GM23338 (cell line): ENCODE measurements at regions not wholly inside any gene's neighbourhood (a gene's known extent, or its start where the extent isn't known, plus 50 kb on each side); places are given as distances from the start of the nearest gene placed in this dataset.
A peak's percentile ranks its signal among the peaks of the same experiment; 100 is the strongest.

Source experiments
- ATAC-seq: fragments of 200-7000 bp; cut with Tn5 transposase; 3 replicates; pipeline ENCODE4 v1.9.1; 2020
- DNase-seq: peaks from one replicate; pipeline ENCODE4 v3.0.0-alpha.2; 2015; ENCODE audit warnings: low spot score
- H2AFZ ChIP-seq: fragments of 200-600 bp; sonication (generic); 2 replicates; pipeline ENCODE4 v1.8.0; 2016; ENCODE audit warnings: antibody characterized with exemption, mild to moderate bottlenecking, moderate library complexity
- H3F3A ChIP-seq: fragments of 200-600 bp; sonication (generic); replicated peaks from 2 replicates; pipeline ENCODE4 v1.8.0; 2017; ENCODE audit warnings: antibody characterized with exemption, mixed run types, low read depth
- H3K27ac ChIP-seq: fragments of 200-600 bp; sonication (generic); 2 replicates; pipeline ENCODE4 v1.6.1; 2016; ENCODE audit warnings: low read depth
- H3K27me3 ChIP-seq: fragments of 200-600 bp; sonication (generic); 2 replicates; pipeline ENCODE4 v1.8.0; 2016; ENCODE audit warnings: mild to moderate bottlenecking, mixed run types, moderate library complexity; ENCODE audit not compliant: insufficient read depth
- H3K36me3 ChIP-seq: fragments of 200-600 bp; sonication (generic); 2 replicates; pipeline ENCODE4 v1.8.0; 2016; ENCODE audit warnings: mild to moderate bottlenecking; ENCODE audit not compliant: insufficient read depth
- H3K4me1 ChIP-seq: fragments of 200-600 bp; sonication (generic); 2 replicates; pipeline ENCODE4 v1.8.0; 2016; ENCODE audit warnings: mild to moderate bottlenecking, moderate library complexity; ENCODE audit not compliant: insufficient read depth
- H3K4me2 ChIP-seq: fragments of 200-600 bp; sonication (generic); 2 replicates; pipeline ENCODE4 v1.7.1; 2017; ENCODE audit warnings: mixed run types
- H3K4me3 ChIP-seq: fragments of 200-600 bp; sonication (generic); 2 replicates; pipeline ENCODE4 v1.6.1; 2016; ENCODE audit warnings: mixed run types
- H3K79me2 ChIP-seq: fragments of 200-600 bp; sonication (generic); replicated peaks from 2 replicates; pipeline ENCODE4 v1.8.0; 2017; ENCODE audit warnings: mild to moderate bottlenecking; ENCODE audit not compliant: insufficient read depth
- H3K9me2 ChIP-seq: fragments of 200-600 bp; sonication (generic); 2 replicates; pipeline ENCODE4 v1.8.0; 2017; ENCODE audit not compliant: insufficient read depth
- H4K20me1 ChIP-seq: fragments of 200-600 bp; sonication (generic); replicated peaks from 2 replicates; pipeline ENCODE4 v1.8.0; 2017; ENCODE audit warnings: mild to moderate bottlenecking; ENCODE audit not compliant: insufficient read depth
- H3K27ac Mint-ChIP-seq: 2 replicates; pipeline ENCODE4 v1.8.0; 2020; ENCODE audit warnings: inconsistent platforms, mild to moderate bottlenecking, moderate library complexity, mixed read lengths
- H3K27me3 Mint-ChIP-seq: 3 replicates; pipeline ENCODE4 v1.8.0; 2022; ENCODE audit warnings: low read depth, mild to moderate bottlenecking, moderate library complexity, mixed read lengths, inconsistent platforms; ENCODE audit not compliant: insufficient read depth, poor library complexity
- H3K36me3 Mint-ChIP-seq: 3 replicates; pipeline ENCODE4 v1.8.0; 2021; ENCODE audit warnings: low read depth, mild to moderate bottlenecking, inconsistent platforms, moderate library complexity, mixed read lengths
- H3K4me1 Mint-ChIP-seq: 3 replicates; pipeline ENCODE4 v1.8.0; 2020; ENCODE audit warnings: mild to moderate bottlenecking, inconsistent platforms, mixed read lengths
- H3K4me3 Mint-ChIP-seq: 3 replicates; pipeline ENCODE4 v1.8.0; 2021; ENCODE audit warnings: moderate library complexity, mild to moderate bottlenecking, inconsistent platforms, mixed read lengths
- H3K9me3 Mint-ChIP-seq: 3 replicates; pipeline ENCODE4 v1.8.0; 2020; ENCODE audit warnings: moderate library complexity, mild to moderate bottlenecking, inconsistent platforms, mixed read lengths
- ETS1 ChIP-seq: IDR thresholded peaks from 2 replicates; pipeline ENCODE4 v1.6.1; 2016; ENCODE audit warnings: antibody characterized with exemption
- JUNB ChIP-seq: IDR thresholded peaks from one replicate; pipeline ENCODE4 v1.6.1; 2016; ENCODE audit warnings: antibody characterized with exemption; ENCODE audit not compliant: unreplicated experiment
- POLR2AphosphoS5 ChIP-seq: IDR thresholded peaks from 2 replicates; pipeline ENCODE4 v1.6.1; 2016; ENCODE audit warnings: antibody characterized with exemption, low read depth
- REST ChIP-seq: IDR thresholded peaks from one replicate; pipeline ENCODE4 v1.6.1; 2018; ENCODE audit warnings: antibody characterized with exemption; ENCODE audit not compliant: unreplicated experiment
- STAT1 ChIP-seq: IDR thresholded peaks from one replicate; pipeline ENCODE4 v1.6.1; 2016; ENCODE audit warnings: antibody characterized with exemption; ENCODE audit not compliant: unreplicated experiment
- ZNF114 ChIP-seq: fragments of 250-450 bp; sonication (Bioruptor Pico); IDR thresholded peaks from 2 replicates; pipeline ENCODE4 v1.5.0; 2020; ENCODE audit warnings: mild to moderate bottlenecking, moderate library complexity
- ZNF331 ChIP-seq: fragments of 250-450 bp; sonication (Bioruptor Pico); IDR thresholded peaks from 2 replicates; pipeline ENCODE4 v1.5.0; 2020; ENCODE audit warnings: low read depth, mild to moderate bottlenecking, moderate library complexity
- ZNF462 ChIP-seq: fragments of 250-450 bp; sonication (Bioruptor Pico); IDR thresholded peaks from 2 replicates; pipeline ENCODE4 v1.5.0; 2020; ENCODE audit warnings: mild to moderate bottlenecking, moderate library complexity

GRCh38 chr12:24398605-24399004, 449.1 kb upstream of the SOX5 start (continued):
- TF ChIP-seq ZNF462 (CRISPR knock-in tag) (no peak), STAT1 (no peak), ETS1 (no peak), POLR2AphosphoS5 (no peak)

- Histone ChIP-seq H3K27ac (no peak overlapping the region), H3K27me3 (no peaks in the 10 kb centered on the region), H3K4me2 (no peak overlapping the region), H3K4me3 (no peak overlapping the region), H3K4me1 (peaks cover 14% of the 10 kb centered on the region), H3K9me2 (no peaks in the 10 kb centered on the region), H4K20me1 (no peaks in the 10 kb centered on the region), H3K36me3 (no peaks in the 10 kb centered on the region), H3F3A (no peaks in the 10 kb centered on the region), H3K79me2 (no peaks in the 10 kb centered on the region), H2AFZ (peak overlapping the region; percentile 72)
- Mint-ChIP-seq H3K4me3 (no peak overlapping the region), H3K4me1 (peaks cover 28% of the 10 kb centered on the region), H3K27ac (0 out of 2 replicates have a peak overlapping the region, but pooled peaks have one; percentile 18), H3K27me3 (peaks cover 2% of the 10 kb centered on the region), H3K9me3 (peaks cover 4% of the 10 kb centered on the region; the same call in 2 of the 3 replicates), H3K36me3 (peaks cover 5% of the 10 kb centered on the region; the same call in 1 of the 3 replicates)
- DNase-seq (no peak), ATAC-seq (peak; percentile 51)
- TF ChIP-seq ZNF114 (CRISPR knock-in tag), result no peak
- no peak for TF ChIP-seq JUNB
- TF ChIP-seq REST, result no peak
- TF ChIP-seq ZNF331 (CRISPR knock-in tag), result no peak
Measured at GRCh38 chr12:24396224-24396623, 446.8 kb upstream of the SOX5 start.
